Hindlimb muscle (tissue), 1 donor: ENCODE measurements at regions not wholly inside any gene's neighbourhood (a gene's known extent, or its start where the extent isn't known, plus 50 kb on each side); places are given as distances from the start of the nearest gene placed in this dataset.

ENCODE experiments used
- DNase-seq: peaks from one replicate; pipeline ENCODE4 v3.0.0-alpha.2; 2013

DNA sequence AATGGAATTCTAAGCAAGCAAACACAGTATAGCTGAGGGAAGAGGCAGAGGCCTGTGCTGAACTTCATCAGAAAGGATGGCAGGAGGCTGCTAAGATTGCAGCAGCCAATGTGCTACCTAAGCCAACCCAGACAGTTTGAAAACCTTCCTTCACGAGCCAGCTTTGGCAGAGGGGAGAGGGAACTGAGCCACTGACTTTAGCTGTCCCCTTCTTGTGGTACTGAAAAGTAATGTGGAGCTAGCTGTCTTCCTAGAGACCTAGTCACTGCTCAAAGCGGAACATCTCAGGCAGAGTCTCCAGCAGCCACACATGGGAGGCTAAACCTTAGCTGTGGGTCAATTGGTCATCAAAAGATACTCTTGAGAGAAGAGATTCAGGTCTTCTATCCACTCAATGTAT lies 419.0 kb downstream of the FBXO15 start:
- no peak for DNase-seq

DNA sequence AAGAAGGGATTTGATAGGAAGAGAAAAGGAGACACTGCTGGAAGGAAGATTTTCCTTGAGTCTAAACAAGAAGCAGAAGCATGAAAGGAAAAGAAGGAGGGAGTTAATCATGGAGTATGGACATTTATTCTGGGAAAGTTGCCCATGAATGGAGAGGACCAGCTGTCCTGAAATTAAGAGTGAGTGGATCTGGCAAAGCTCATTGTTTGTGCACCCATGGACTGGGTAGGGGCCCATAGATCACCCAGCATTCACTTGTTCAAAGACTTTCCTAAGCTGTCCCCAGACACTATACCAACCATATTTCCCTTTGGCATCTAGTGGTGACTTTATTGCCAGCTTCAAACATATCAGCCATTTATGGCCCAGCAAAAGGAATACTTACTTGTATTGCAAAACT lies 422.7 kb downstream of the FBXO15 start:
- no peak for DNase-seq

GRCh38 chr18:73719611-73720010 lies 428.0 kb downstream of the FBXO15 start:
- DNase-seq = no peak

DNA sequence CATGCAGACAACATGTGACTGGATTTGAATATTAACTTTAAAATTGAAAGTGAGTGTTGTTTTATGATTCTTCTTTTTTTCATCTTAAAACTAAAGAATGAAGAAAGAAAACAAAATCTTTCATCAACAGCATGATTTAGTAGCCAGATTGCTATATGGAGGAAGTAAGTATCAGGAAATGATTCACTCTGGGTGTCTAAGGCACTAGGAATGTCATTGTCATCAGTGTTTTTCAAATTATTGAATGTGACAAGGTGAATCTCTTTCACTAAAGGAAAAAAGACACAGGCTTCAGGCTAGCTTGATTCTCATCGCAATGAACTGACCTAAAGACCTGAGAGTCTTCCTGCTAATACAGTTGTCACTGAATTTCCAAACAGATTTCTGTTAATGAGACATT lies 430.1 kb downstream of the FBXO15 start:
- no peak for DNase-seq

DNA sequence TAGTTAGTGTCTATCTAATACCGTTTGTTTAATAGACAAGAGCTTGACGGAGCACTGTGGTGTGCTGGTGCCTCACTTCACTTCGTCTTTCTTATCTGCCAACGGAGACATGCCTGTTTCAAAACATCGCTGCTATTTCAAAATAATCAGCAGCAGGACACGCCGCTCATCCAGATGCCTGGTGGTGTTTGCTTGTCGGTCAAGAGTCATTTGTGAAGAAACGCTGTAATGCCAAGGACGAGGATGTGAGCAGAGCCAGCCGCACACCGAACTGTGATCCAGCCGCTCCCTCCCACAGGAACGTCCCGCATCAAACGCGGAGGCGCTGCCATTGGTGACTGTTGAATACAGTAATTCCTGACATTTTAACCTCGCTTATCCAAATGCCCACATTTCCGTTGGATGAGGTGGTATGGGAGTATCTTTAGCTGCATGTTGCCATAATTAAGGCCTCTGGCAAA lies 432.4 kb downstream of the FBXO15 start:
- no peak for DNase-seq

DNA sequence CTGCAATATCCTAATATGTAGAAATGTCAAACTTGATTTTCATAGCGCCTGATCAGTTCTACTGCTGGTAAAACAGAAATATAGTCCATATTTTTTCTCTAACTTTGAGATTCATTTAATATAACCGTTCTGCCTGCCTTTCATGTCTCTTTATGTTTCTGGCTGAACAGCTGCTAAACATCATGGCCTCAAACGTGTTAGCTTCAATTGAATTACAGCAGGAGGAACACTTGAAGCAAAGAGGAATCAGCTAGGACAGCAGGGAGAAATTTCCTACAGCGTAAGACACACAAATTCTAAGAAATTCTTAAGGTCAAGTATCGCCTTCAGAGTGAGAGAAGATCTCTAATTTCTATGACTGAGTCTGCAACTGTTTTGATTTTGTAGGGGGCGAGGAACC lies 433.2 kb downstream of the FBXO15 start:
- no peak for DNase-seq

GRCh38 chr18:73711256-73711655 lies 436.4 kb downstream of the FBXO15 start:
- DNase-seq = no peak

GRCh38 chr18:73708591-73708990 lies 439.0 kb downstream of the FBXO15 start:
- no peak for DNase-seq

GRCh38 chr18:73707035-73707434 lies 440.6 kb downstream of the FBXO15 start:
- DNase-seq = no peak

- DNase-seq = no peak
These were observed 450.3 kb downstream of the FBXO15 start for GRCh38 chr18:73697353-73697752.

DNA sequence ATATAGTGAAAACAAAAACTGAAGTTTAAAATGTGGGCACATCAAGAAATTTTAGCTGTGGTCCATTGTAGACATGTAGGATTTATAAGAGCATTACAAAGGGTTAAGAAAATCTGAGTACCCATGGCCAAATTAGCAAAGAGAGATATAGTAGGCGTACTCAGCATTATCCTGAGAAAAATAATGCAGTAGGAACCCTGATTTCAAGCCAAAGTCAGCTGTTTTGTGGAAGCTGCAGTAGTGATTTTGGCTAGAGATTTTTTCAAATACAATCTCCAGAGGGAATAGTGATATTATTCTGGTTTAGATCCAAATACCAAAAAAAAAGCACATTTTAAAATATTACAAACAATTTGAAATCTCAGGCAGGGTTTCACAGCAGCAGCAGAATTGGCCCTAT lies 450.9 kb downstream of the FBXO15 start:
- no peak for DNase-seq

DNA sequence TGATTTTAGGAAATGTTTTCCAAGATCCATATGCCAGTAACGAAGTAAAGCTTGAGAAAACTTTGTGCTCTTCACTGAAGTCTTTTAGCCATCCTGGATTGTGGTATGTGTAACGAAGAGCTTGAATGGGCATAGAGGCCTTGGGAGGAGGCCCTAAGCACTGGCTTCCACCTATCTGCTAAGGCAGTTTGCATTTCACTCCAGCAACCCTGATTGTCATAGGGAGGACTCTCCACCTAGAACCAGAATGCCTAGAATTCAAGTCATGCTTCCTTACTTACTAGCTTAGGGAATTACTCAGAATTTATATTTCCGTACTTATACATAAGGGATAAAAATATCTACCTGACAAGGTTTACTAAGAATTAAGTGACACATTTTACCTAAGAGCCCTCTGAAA lies 451.5 kb downstream of the FBXO15 start:
- no peak for DNase-seq

GRCh38 chr18:73693091-73693490 lies 454.5 kb downstream of the FBXO15 start:
- DNase-seq = no peak

DNA sequence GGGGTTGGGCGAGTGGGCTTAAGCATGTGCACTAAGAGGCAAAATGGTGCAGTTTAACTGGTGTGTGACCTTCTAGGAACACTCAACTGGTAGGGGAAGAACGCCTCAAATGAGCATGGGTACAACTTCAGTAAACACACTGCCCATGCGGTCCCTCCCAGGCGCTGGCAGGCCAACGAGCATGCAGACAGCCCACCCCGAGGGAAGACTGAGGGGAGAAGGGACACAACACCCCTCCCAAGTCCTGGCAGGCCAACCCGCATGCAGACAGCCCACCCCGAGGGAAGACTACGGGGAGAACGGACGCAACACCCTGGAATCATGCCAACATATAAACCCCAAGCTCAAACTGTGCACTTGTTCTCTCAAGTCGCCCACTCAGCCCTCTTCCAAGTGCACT lies 456.0 kb downstream of the FBXO15 start:
- DNase-seq = no peak

GRCh38 chr18:73691118-73691517 lies 456.5 kb downstream of the FBXO15 start:
- no peak for DNase-seq

DNA sequence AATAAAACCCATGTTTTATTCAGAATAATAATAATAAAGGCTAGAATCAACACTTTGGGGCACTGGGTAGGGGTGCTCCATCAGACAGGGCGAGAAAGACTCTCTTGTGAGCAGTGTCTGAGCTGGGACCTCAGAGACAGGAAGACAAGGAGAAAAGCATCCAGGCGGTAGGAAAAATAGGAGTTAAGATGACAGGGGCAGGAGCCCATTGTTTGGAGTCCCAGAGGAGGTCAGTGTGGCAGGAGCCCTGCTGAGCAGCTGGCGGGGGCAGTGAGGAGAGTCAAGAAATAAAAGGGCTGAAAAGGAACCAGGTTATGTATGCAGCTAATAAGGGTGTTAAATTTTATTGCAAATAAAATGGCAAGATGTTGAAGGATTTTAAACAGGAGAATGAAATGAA lies 457.4 kb downstream of the FBXO15 start:
- no peak for DNase-seq

- DNase-seq = no peak
These were observed 458.6 kb downstream of the FBXO15 start for GRCh38 chr18:73688851-73689711.

DNA sequence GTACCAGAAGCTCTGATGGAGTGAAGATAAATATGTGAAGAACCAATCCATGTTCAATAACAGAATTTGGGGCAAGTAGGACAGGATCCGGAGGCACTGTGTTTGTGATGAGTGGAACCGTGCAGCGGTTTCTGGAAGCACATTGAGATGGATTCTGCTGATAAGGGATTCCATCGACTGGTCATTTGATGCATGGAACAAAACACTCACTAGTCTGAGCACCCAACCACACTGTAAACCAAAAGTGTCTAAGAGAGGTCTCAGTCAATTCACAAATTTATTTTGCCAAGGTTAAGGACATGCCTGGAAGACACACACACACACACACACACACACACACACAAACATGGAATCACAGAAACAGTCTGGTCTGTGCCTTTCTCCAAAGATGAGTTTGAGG lies 459.5 kb downstream of the FBXO15 start:
- no peak for DNase-seq

DNA sequence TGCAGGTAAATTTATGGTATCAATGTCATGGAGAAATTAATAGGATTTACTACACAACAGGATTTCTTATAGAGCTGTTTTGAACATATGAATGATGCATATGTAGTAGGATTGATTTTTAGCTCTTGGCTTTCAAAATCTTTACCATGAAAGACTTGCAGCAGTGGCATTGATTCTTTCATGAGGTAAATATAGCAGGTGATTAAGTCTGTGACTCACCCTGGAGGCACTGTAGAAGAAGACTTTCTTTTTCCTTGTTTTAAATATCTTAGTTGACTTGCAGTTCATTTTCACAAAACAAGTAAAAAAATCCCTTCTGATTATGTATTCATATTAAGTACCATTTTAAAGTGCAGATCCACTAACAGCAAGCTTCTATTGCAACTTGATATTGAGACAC lies 463.0 kb downstream of the FBXO15 start:
- no peak for DNase-seq

- no peak for DNase-seq
These were observed 464.0 kb downstream of the FBXO15 start for GRCh38 chr18:73683409-73684238.

- DNase-seq = no peak
These were observed 465.7 kb downstream of the FBXO15 start for GRCh38 chr18:73681912-73682311.

DNA sequence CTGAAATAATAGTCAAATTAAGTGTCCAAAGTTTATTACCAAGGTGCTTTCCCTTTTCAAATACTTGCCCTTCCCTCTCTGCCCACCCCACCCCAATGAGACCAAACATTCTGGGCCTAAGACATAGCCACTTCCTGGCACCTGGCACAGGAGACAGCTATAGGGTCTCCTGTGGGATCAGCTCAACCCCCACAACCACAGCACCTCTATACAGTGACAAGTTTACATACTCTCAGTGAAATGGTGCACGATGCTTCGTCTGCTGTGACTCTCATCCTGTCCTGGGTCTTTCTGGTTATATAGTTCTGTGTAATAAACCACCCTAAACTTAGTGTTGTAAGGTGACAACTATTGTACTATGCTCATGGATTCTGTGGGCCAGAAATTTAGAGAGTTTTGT lies 466.2 kb downstream of the FBXO15 start:
- DNase-seq = no peak

GRCh38 chr18:73679941-73680712 lies 467.5 kb downstream of the FBXO15 start:
- no peak for DNase-seq
